ENCODE measurements at regions not wholly inside any gene's neighbourhood (a gene's known extent, or its start where the extent isn't known, plus 50 kb on each side); places are given as distances from the start of the nearest gene placed in this dataset.

DNA sequence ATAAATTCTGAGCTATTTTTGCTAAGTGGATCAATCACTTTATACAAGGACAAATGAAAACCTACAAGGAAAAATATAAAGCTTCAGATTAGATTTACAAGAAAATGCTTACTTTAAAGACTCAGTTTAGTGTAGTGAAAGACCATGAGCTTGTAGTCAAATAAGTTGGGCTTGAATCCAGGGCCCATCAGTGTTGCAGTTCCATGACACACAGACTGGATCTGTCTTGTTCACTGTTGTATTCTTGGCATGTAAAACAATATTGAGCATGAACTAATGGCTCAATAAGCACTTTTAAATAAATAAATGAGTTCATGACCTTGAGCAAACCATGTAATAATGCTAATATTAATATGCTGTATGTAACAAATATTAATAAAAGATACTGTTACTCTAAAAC, 164.6 kb upstream of the KCND2 start:
- ATAC-seq (ENCODE audit: low FRiP score) (no peak), DNase-seq (no peak)
- H3K4me3 ChIP-seq (ENCODE audit: low read length in 2 of 2): no peak overlapping the region
- no peaks in the 10 kb centered on the region for H3K27me3 ChIP-seq (ENCODE audit: control insufficient read depth in 1 of 2, insufficient read depth in 2 of 2, low read length in 1 of 2)
- H3K36me3 ChIP-seq (ENCODE audit: control insufficient read depth in 1 of 2, insufficient read depth in 2 of 2, low read length in 1 of 2): no peaks in the 10 kb centered on the region
- H3K9me3 ChIP-seq (ENCODE audit: control insufficient read depth, low read length): no peaks in the 10 kb centered on the region
- intact Hi-C loops (cut with DNase I): no loop called here
- H3K4me1 ChIP-seq (ENCODE audit: control insufficient read depth in 1 of 2, insufficient read depth in 2 of 2, low read length in 2 of 2): no peaks in the 10 kb centered on the region
- H3K27ac ChIP-seq (ENCODE audit: low read depth in 1 of 2, low read length in 2 of 2): no peak overlapping the region

DNA sequence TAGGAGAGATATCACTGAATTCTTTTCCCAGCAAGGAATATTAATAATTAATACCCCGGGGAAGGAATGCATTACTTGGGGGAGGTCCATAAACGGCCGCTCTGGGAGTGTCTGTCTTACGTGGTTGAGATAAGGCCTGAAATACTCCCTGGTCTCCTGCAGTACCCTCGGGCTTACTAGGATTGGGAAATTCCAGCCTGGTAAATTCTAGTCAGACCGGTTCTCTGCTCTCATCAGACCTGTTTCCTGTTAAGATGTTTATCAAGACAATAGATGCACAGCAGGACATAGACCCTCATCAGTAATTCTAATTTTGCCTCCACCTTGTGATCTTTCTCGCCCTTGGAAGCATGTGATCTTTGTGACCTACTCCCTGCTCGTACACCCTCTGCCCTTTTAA, 162.8 kb upstream of the KCND2 start:
- ATAC-seq (ENCODE audit: low FRiP score) (no peak), DNase-seq (no peak)
- 65 to 66% methylated on average over 8 of the region's 8 CpGs for WGBS, 2 donors
- Histone ChIP-seq H3K4me1 (ENCODE audit: control insufficient read depth in 1 of 2, insufficient read depth in 2 of 2, low read length in 2 of 2) (no peaks in the 10 kb centered on the region), H3K9me3 (ENCODE audit: control insufficient read depth, low read length) (no peaks in the 10 kb centered on the region), H3K27me3 (ENCODE audit: control insufficient read depth in 1 of 2, insufficient read depth in 2 of 2, low read length in 1 of 2) (no peaks in the 10 kb centered on the region), H3K27ac (ENCODE audit: low read depth in 1 of 2, low read length in 2 of 2) (no peak overlapping the region), H3K36me3 (ENCODE audit: control insufficient read depth in 1 of 2, insufficient read depth in 2 of 2, low read length in 1 of 2) (no peaks in the 10 kb centered on the region), H3K4me3 (ENCODE audit: low read length in 2 of 2) (no peak overlapping the region)
- intact Hi-C loops (cut with DNase I): no loop called here

DNA sequence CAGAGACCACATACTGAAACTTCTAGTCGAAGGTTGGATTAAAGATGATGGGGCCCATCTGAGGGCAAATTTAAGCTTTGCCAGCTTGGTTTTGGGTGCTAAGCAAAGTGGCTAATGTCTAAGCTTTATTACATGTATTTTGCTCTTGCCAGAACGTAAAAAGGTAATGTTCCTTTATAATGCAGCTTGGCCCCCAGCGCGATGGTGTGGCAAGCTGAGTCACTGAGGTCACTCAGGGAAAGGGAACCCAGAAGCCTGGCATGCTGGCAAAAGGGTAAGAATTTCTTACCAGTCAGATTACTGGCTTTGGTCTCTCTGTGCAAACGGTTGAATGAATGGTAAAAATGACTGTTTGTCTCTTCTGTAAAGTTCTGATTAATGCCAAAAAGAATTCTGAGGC, 158.3 kb upstream of the KCND2 start:
- intact Hi-C loops (cut with DNase I): no loop called here
- ATAC-seq (ENCODE audit: low FRiP score): no peak
- H3K9me3 ChIP-seq (ENCODE audit: control insufficient read depth, low read length): peaks cover 1% of the 10 kb centered on the region
- no peak for DNase-seq
- H3K27me3 ChIP-seq (ENCODE audit: control insufficient read depth in 1 of 2, insufficient read depth in 2 of 2, low read length in 1 of 2): no peaks in the 10 kb centered on the region
- H3K27ac ChIP-seq (ENCODE audit: low read depth in 1 of 2, low read length in 2 of 2): no peak overlapping the region
- WGBS, 2 donors: 71 to 77% methylated on average over 5 of the region's 5 CpGs
- no peak overlapping the region for H3K4me3 ChIP-seq (ENCODE audit: low read length in 2 of 2)
- no peaks in the 10 kb centered on the region for H3K4me1 ChIP-seq (ENCODE audit: control insufficient read depth in 1 of 2, insufficient read depth in 2 of 2, low read length in 2 of 2)
- H3K36me3 ChIP-seq (ENCODE audit: control insufficient read depth in 1 of 2, insufficient read depth in 2 of 2, low read length in 1 of 2): no peaks in the 10 kb centered on the region

DNA sequence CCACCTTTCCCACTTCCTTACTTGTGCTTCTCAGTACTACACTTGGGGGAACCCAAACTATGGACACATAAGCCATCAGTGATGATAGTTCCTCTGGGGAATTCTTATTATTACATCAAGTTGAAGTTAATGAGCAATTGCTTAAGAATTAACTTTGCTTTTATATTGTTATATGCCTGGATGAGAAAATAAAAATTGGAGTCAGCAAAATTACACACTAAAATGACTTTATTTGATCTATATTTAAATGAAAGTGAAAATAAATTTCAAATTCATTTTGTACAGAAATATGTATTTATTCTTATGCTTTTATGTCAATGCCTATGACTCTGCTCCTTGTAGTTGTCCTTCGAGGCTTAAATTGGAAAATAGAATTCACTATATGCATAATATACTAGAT, 149.4 kb upstream of the KCND2 start:
- no peaks in the 10 kb centered on the region for H3K9me3 ChIP-seq (ENCODE audit: control insufficient read depth, low read length)
- H3K36me3 ChIP-seq (ENCODE audit: control insufficient read depth in 1 of 2, insufficient read depth in 2 of 2, low read length in 1 of 2): no peaks in the 10 kb centered on the region
- H3K27me3 ChIP-seq (ENCODE audit: control insufficient read depth in 1 of 2, insufficient read depth in 2 of 2, low read length in 1 of 2): no peaks in the 10 kb centered on the region
- ATAC-seq (ENCODE audit: low FRiP score) (no peak), DNase-seq (no peak)
- no peaks in the 10 kb centered on the region for H3K4me1 ChIP-seq (ENCODE audit: control insufficient read depth in 1 of 2, insufficient read depth in 2 of 2, low read length in 2 of 2)
- no peak overlapping the region for H3K4me3 ChIP-seq (ENCODE audit: low read length in 2 of 2)
- intact Hi-C loops (cut with DNase I): no loop called here
- no peak overlapping the region for H3K27ac ChIP-seq (ENCODE audit: low read depth in 1 of 2, low read length in 2 of 2)
- 84 to 96% methylated on average over 1 of the region's 1 CpG for WGBS, 2 donors

DNA sequence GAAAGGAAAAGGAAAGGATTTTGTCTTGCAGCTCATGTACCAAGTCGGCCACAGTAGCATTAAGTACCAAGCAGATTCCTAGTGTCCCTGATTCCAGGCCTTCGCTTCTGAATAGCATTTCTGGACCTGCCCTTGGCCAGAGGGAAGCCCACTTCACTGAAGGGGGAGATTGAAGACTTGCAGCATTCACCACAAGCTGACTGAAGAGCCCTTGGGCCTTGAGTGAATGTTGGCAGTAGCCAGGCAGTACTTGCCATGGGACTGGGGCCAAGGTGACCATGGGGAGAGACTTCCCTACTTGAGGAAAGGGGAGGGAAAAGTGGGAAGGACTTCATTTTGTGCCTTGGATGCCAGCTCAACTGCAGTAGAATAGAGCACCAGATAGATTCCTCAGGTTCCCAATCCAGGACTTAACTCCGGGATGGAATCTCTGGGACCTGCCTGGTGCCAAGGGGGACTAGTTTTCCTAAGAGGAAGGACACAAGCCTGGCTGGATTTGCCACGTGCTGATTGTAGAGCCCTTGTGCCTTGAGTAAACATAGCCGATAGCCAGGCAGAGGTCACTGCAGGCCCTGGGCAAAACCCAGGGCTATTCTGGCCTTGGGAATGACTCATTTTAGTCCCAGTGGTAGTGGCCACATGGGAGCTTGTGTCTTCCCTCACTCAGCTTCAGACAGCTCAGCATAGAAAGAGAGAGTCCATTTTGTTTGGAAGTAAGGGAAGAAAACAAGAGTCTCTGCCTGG, 141.7 kb upstream of the KCND2 start:
- intact Hi-C loops (cut with DNase I): no loop called here
- ATAC-seq (ENCODE audit: low FRiP score) (no peak), DNase-seq (no peak)
- H3K36me3 ChIP-seq (ENCODE audit: control insufficient read depth in 1 of 2, insufficient read depth in 2 of 2, low read length in 1 of 2): no peaks in the 10 kb centered on the region
- WGBS, 2 donors: 81 to 85% methylated on average over 5 of the region's 5 CpGs
- H3K9me3 ChIP-seq (ENCODE audit: control insufficient read depth, low read length): peaks cover 3% of the 10 kb centered on the region
- H3K4me1 ChIP-seq (ENCODE audit: control insufficient read depth in 1 of 2, insufficient read depth in 2 of 2, low read length in 2 of 2): no peaks in the 10 kb centered on the region
- no peak overlapping the region for H3K27ac ChIP-seq (ENCODE audit: low read depth in 1 of 2, low read length in 2 of 2)
- H3K27me3 ChIP-seq (ENCODE audit: control insufficient read depth in 1 of 2, insufficient read depth in 2 of 2, low read length in 1 of 2): no peaks in the 10 kb centered on the region
- no peak overlapping the region for H3K4me3 ChIP-seq (ENCODE audit: low read length in 2 of 2)

DNA sequence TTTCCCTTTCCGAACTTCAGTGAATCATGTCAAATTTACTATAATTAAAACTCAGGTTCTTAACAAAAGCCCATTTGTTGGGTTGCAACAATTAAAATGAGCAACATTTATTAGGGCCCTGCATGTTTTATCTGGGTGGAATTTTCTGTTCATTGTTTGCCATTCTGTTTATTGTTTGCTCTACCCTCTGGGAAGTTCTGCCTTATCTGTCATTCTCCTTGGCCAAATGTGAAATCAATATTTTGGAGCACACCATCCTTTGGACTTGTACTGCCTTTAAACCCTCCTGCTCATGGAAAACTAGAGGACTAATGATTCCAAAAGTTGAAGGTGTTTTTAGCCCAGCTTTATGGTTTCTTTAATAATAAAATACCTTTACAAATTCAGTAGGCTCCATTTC, 134.5 kb upstream of the KCND2 start:
- no peak for ATAC-seq (ENCODE audit: low FRiP score)

DNA sequence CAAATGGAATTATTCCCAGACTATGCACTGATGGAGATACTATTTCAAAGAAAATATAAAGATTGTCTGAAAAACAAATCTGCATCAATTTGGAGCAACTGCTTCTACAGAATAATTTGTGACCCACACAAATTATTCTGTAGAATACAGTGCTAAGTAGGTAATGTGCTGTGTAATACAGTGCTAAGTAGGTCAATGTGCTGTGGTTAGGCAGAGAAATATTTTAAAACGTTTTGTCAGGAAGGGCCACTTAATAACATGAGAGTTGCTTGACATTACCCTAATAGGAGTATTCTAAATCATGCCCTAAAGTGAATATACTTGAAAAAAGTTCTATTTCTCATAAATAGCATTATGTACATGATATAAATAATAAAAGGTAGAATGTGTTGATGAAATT, 116.5 kb upstream of the KCND2 start:
- intact Hi-C loops (cut with DNase I): no loop called here

More for the DNA sequence above, 134.5 kb upstream of the KCND2 start:
- WGBS, 2 donors: 85% methylated on average over 1 of the region's 1 CpG
- no peaks in the 10 kb centered on the region for H3K9me3 ChIP-seq (ENCODE audit: control insufficient read depth, low read length)
- no peak overlapping the region for H3K4me3 ChIP-seq (ENCODE audit: low read length in 2 of 2)
- no peaks in the 10 kb centered on the region for H3K27me3 ChIP-seq (ENCODE audit: control insufficient read depth in 1 of 2, insufficient read depth in 2 of 2, low read length in 1 of 2)
- H3K4me1 ChIP-seq (ENCODE audit: control insufficient read depth in 1 of 2, insufficient read depth in 2 of 2, low read length in 2 of 2): no peaks in the 10 kb centered on the region
- DNase-seq: no peak
- intact Hi-C loops (cut with DNase I): no loop called here
- H3K36me3 ChIP-seq (ENCODE audit: control insufficient read depth in 1 of 2, insufficient read depth in 2 of 2, low read length in 1 of 2): no peaks in the 10 kb centered on the region
- H3K27ac ChIP-seq (ENCODE audit: low read depth in 1 of 2, low read length in 2 of 2): no peak overlapping the region

DNA sequence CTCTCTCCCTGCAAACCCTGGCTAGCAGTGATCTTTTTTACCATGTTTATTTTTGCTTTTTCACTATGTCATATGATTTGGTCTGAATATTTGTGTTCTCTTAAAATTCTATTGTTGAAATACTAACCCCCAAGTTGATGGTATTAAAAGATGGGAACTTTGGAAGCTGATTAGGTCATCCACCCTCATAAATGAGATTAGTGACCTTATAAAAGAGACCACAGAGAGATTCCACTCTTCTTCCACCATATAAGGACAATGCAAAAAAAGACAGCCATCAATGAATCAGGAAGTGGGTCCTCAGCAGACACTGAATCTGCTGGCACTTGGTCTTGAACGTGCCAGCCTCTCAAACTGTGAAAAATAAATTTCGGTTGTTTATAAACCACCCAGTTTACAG, 112.8 kb upstream of the KCND2 start:
- intact Hi-C loops (cut with DNase I): no loop called here
- Histone ChIP-seq H3K4me1 (ENCODE audit: control insufficient read depth in 1 of 2, insufficient read depth in 2 of 2, low read length in 2 of 2) (no peaks in the 10 kb centered on the region), H3K27me3 (ENCODE audit: control insufficient read depth in 1 of 2, insufficient read depth in 2 of 2, low read length in 1 of 2) (no peaks in the 10 kb centered on the region), H3K27ac (ENCODE audit: low read depth in 1 of 2, low read length in 2 of 2) (no peak overlapping the region), H3K4me3 (ENCODE audit: low read length in 2 of 2) (no peak overlapping the region), H3K36me3 (ENCODE audit: control insufficient read depth in 1 of 2, insufficient read depth in 2 of 2, low read length in 1 of 2) (no peaks in the 10 kb centered on the region), H3K9me3 (ENCODE audit: control insufficient read depth, low read length) (no peaks in the 10 kb centered on the region)
- DNase-seq: no peak
- ATAC-seq (ENCODE audit: low FRiP score): no peak
- 70% methylated on average over 2 of the region's 2 CpGs for WGBS, 2 donors

More for the DNA sequence above, 116.5 kb upstream of the KCND2 start:
- no peak overlapping the region for H3K27ac ChIP-seq (ENCODE audit: low read depth in 1 of 2, low read length in 2 of 2)
- DNase-seq: no peak
- H3K36me3 ChIP-seq (ENCODE audit: control insufficient read depth in 1 of 2, insufficient read depth in 2 of 2, low read length in 1 of 2): no peaks in the 10 kb centered on the region
- H3K9me3 ChIP-seq (ENCODE audit: control insufficient read depth, low read length): no peaks in the 10 kb centered on the region
- no peaks in the 10 kb centered on the region for H3K27me3 ChIP-seq (ENCODE audit: control insufficient read depth in 1 of 2, insufficient read depth in 2 of 2, low read length in 1 of 2)
- ATAC-seq (ENCODE audit: low FRiP score): no peak
- no peak overlapping the region for H3K4me3 ChIP-seq (ENCODE audit: low read length in 2 of 2)
- H3K4me1 ChIP-seq (ENCODE audit: control insufficient read depth in 1 of 2, insufficient read depth in 2 of 2, low read length in 2 of 2): no peaks in the 10 kb centered on the region
- WGBS, 2 donors: 3 to 4% methylated on average over 1 of the region's 1 CpG

DNA sequence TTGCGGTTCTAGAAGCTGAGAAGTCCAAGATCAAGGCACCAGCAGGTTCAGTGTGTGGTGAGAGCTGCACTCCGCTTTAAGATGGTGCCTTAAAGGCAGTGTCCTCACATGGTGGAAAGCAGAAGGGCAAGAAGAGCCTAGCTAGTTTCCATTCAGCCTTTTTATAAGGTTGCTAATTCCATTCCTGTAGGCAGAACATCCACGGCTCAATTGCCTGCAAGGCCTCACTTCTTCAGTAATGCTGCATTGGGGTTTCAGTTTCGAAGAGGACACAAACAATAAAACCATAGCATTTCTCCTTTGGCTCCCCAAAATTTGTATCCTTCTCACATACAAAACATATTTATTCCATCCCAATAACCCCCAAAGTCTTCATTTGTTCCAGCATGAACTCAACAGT, 109.5 kb upstream of the KCND2 start:
- ATAC-seq (ENCODE audit: low FRiP score): no peak
- no peaks in the 10 kb centered on the region for H3K27me3 ChIP-seq (ENCODE audit: control insufficient read depth in 1 of 2, insufficient read depth in 2 of 2, low read length in 1 of 2)
- no peaks in the 10 kb centered on the region for H3K4me1 ChIP-seq (ENCODE audit: control insufficient read depth in 1 of 2, insufficient read depth in 2 of 2, low read length in 2 of 2)
- WGBS, 2 donors: 93 to 95% methylated on average over 4 of the region's 4 CpGs
- intact Hi-C loops (cut with DNase I): no loop called here
- no peaks in the 10 kb centered on the region for H3K36me3 ChIP-seq (ENCODE audit: control insufficient read depth in 1 of 2, insufficient read depth in 2 of 2, low read length in 1 of 2)
- no peaks in the 10 kb centered on the region for H3K9me3 ChIP-seq (ENCODE audit: control insufficient read depth, low read length)
- H3K4me3 ChIP-seq (ENCODE audit: low read length in 2 of 2): no peak overlapping the region
- no peak for DNase-seq
- H3K27ac ChIP-seq (ENCODE audit: low read depth in 1 of 2, low read length in 2 of 2): no peak overlapping the region

Data from aorta (tissue), 5 donors.